HG02610 (cell line): ENCODE measurements at regions not wholly inside any gene's neighbourhood (a gene's known extent, or its start where the extent isn't known, plus 50 kb on each side); places are given as distances from the start of the nearest gene placed in this dataset.

Source experiments
- ATAC-seq: cut with Tn5 transposase; IDR thresholded peaks from one replicate; pipeline ENCODE4 v1.9.1; 2021; ENCODE audit warnings: mild to moderate bottlenecking, moderate library complexity; ENCODE audit not compliant: unreplicated experiment

GRCh38 chr5:167639766-167640165 is 651.7 kb upstream of the WWC1 start:
- ATAC-seq: no peak

GRCh38 chr5:167642181-167642580 is 649.3 kb upstream of the WWC1 start:
- ATAC-seq: no peak

- ATAC-seq: no peak
These were observed 648.5 kb upstream of the WWC1 start for GRCh38 chr5:167642779-167643517.

GRCh38 chr5:167643631-167644280 is 647.7 kb upstream of the WWC1 start:
- no peak for ATAC-seq

- ATAC-seq: no peak
These were observed 646.8 kb upstream of the WWC1 start for GRCh38 chr5:167644619-167645018.

GRCh38 chr5:167649471-167649870 is 642.0 kb upstream of the WWC1 start:
- ATAC-seq: no peak

GRCh38 chr5:167652690-167653089 is 638.8 kb upstream of the WWC1 start:
- no peak for ATAC-seq

GRCh38 chr5:167653645-167654106 is 637.8 kb upstream of the WWC1 start:
- no peak for ATAC-seq

GRCh38 chr5:167657016-167657415 is 634.4 kb upstream of the WWC1 start:
- no peak for ATAC-seq

- ATAC-seq: no peak
These were observed 632.6 kb upstream of the WWC1 start for GRCh38 chr5:167658889-167659288.

- no peak for ATAC-seq
These were observed 629.8 kb upstream of the WWC1 start for GRCh38 chr5:167661605-167662004.

GRCh38 chr5:167664222-167664804 is 627.1 kb upstream of the WWC1 start:
- ATAC-seq: no peak

GRCh38 chr5:167665841-167666375 is 625.5 kb upstream of the WWC1 start:
- no peak for ATAC-seq

- no peak for ATAC-seq
These were observed 620.3 kb upstream of the WWC1 start for GRCh38 chr5:167671176-167671575.

- ATAC-seq: no peak
These were observed 617.5 kb upstream of the WWC1 start for GRCh38 chr5:167673942-167674341.

- no peak for ATAC-seq
These were observed 613.0 kb upstream of the WWC1 start for GRCh38 chr5:167678481-167678880.

- no peak for ATAC-seq
These were observed 607.2 kb upstream of the WWC1 start for GRCh38 chr5:167684251-167684650.

GRCh38 chr5:167688341-167689130 is 602.9 kb upstream of the WWC1 start:
- ATAC-seq: no peak

- no peak for ATAC-seq
These were observed 596.9 kb upstream of the WWC1 start for GRCh38 chr5:167694325-167695147.
